GM18498 (cell line): ENCODE measurements at regions not wholly inside any gene's neighbourhood (a gene's known extent, or its start where the extent isn't known, plus 50 kb on each side); places are given as distances from the start of the nearest gene placed in this dataset.
A peak's percentile ranks its signal among the peaks of the same experiment; 100 is the strongest.
"Not testable (repeated sequence)": the region's sequence is repeated elsewhere in the genome, so short reads cannot be mapped to it uniquely, and the experiment has no call there.

Experiments
- ATAC-seq: cut with Tn5 transposase; IDR thresholded peaks from one replicate; pipeline ENCODE4 v1.9.1; 2021; ENCODE audit warnings: mild to moderate bottlenecking, moderate library complexity; ENCODE audit not compliant: unreplicated experiment

DNA sequence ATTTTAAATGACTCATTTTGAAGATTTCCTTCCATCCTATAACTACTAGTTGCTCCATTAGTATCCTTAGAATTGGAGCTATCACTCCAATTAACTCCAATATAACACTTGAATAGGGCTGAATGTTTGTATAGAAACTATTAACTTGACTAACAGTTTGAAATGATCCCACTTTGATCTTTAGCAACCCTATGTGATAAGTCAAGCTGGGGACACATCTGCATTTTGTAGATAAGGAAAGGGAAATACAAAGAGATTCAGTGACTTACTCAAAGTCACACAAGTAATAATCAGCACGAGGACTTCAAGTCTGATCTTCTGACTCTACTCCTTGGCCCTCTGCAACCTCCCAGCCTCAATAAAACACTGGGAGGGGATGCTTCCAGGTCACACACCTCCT lies 101.1 kb downstream of the TMEM215 start:
- ATAC-seq = no peak

DNA sequence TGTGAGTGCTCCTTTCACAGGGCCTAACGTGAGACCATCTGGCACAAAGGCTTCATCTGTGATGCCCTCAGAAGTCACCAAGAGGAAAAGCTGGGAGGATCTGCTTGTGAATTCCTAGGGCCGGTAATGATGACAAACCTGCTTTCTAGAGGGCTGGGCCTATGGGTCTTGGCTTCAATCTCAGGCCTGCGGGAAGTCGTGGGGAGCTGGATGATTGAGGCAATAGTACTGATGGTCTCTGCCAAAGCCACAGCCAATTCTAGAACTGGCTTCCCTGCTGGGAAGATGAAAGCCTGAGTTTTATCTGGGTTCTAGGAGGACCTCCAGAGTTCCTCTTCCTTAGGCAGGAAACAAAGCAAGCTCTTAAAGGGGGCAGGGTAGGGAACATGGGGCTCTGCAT lies 102.7 kb downstream of the TMEM215 start:
- no peak for ATAC-seq

DNA sequence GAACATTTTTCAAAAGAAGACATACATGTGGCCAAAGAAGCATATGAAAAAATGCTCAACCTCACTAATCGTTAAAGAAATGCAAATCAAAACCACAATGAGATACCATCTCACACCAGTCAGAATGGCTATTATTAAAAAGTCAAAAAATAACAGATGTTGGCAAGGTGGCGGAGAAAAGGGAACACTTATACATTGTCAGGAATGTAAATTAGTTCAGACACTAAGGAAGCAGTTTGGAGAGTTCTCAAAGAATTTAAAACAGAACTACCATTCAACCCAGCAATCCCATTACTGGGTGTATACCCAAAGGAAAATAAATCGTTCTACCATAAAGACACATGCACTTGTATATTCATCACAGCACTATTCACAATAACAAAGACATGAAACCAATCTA lies 106.9 kb downstream of the APTX start:
- ATAC-seq = not testable (repeated sequence)

DNA sequence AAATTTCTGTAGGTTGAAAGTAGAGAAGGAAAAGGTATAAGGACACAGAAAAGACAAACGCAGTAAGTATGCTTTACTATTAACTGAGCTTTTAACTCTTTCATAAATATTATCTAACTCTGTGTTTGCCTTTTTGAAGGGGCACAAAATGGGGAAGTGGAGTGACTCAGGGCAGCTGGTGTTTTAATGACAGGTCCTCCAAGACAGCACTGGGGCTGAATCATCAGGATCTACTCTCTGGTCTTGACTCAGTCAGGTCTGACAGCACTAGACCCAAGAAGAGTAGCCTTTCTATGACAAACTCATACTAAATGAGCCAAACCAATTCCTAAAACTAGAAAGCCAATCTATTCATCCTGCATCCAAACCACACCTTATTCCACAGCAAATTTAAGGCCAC lies 102.2 kb downstream of the APTX start:
- ATAC-seq = no peak

DNA sequence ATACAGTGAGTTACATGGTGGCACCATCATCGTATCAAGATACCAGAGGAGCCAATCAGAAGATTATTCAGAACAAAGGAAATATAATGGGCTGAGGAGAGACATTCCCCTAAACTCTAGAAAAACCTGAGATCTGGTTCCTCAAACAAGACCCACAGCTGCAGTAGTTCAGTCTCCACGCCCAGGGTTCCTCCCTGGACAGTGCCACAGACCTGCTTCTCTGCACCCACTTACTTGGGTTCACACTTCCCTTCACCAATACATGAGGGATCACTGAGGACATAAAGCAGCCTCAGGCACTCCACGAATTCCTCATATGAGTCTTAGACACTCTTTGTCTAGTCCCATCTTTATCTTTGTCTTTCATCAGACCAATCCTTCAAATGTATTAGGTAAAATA lies 101.7 kb downstream of the APTX start:
- ATAC-seq = no peak

DNA sequence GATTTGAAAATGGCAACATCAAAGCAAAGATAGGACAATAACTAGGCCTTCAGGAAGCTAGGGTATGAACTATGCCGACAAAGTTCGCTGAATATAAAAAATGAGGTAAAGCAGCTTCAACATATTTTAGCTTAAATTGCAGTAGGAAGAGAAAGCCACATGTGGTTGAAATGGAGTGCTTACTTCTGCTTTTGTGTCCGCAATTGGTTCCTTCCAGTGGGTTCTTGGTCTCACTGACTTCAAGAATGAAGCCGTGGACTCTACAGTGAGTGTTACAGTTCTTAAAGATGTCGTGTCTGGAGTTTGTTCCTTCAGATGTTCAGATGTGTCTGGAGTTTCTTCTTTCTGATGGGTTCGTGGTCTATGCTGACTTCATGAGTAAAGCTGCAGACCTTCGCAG lies 95.2 kb downstream of the APTX start:
- ATAC-seq = peak; percentile 95

DNA sequence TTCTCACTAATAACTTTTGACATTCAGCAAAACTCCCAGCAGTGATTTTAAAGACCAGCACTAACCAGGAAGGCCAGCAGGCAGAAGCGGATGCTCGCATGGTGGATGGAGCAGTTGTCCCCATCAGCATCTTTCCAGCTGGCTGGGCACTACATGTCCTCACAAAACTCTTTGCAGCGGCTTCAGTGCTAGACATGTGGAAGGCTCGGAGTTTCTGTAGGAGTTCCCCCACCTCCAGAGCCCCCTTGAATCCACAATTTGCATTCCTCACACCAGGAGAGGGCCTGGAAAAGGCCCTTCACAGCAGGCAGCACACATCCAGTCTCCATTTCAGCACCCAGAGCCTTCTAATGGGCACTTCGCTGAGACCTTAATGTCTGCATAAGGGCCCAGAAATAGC lies 85.6 kb downstream of the APTX start:
- ATAC-seq = no peak

DNA sequence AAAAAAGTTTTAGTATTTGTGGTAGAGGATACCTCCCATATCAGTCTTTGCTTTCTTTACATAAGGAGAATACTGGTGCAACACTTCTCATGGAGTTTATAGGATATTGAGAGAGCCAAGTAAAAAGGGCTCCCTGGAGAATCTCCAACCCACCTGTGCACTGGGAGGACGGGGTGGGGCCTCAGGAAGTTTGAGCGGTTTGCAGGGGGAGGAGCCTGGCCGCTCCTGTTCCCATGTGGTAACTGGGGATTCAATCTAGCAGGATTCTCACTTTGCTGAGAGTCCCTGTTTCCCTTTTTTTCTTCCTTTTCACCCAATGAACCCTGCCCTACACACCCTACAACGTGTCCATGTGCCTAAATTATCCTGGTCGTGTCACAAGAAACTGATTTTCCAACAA lies 82.8 kb downstream of the APTX start:
- ATAC-seq = no peak
